GM21737 (cell line): ENCODE measurements at regions not wholly inside any gene's neighbourhood (a gene's known extent, or its start where the extent isn't known, plus 50 kb on each side); places are given as distances from the start of the nearest gene placed in this dataset.

ENCODE experiments used
- ATAC-seq: cut with Tn5 transposase; IDR thresholded peaks from one replicate; pipeline ENCODE4 v1.9.1; 2021; ENCODE audit warnings: mild to moderate bottlenecking, moderate library complexity; ENCODE audit not compliant: unreplicated experiment

DNA sequence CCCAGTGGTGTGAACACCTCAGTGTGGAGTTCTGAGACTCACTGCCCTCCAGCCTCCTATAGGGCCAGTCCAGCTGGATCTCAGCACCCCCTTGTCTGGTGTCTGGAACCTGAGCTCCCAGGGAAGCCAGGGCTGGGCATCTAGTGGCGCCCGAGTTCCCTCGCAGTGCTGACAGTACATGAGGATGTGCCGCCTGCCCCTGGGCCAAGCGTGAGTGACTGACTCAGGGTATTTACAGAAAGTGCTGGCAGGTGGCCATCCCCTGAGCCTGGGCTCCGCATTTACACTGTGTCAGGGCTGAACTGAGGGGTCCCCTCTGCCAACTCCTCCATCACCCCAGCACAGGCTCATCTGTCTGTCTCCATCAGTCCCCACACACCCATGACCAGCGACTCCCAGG lies 185.3 kb downstream of the BRD1 start:
- no peak for ATAC-seq

DNA sequence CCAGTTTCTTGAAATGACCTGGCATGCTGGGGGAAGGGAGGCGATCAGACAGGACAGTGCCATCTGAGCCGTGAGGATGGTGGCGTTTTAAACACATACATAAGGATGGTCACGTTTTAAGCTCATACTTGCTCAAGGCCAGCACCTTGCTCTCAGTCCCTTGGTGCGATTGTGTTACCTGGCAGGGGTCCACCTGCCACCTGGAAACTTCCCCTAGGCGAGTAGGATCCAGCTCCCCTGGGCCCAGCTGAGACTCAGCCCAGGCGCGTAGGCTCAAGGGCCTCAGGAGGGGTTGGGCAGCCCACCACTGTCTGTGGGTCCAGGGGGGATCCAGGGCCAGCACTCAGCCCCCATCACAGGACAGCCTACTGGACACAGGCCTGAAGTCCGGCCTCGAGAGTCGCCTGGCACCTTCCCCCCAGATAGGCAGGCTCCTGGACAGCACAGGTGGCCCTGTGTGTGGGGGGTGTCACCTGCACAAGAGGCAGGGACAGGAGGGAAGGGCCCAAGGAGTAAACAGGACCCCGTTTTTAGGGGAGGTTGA lies 185.8 kb downstream of the BRD1 start:
- ATAC-seq, result no peak

DNA sequence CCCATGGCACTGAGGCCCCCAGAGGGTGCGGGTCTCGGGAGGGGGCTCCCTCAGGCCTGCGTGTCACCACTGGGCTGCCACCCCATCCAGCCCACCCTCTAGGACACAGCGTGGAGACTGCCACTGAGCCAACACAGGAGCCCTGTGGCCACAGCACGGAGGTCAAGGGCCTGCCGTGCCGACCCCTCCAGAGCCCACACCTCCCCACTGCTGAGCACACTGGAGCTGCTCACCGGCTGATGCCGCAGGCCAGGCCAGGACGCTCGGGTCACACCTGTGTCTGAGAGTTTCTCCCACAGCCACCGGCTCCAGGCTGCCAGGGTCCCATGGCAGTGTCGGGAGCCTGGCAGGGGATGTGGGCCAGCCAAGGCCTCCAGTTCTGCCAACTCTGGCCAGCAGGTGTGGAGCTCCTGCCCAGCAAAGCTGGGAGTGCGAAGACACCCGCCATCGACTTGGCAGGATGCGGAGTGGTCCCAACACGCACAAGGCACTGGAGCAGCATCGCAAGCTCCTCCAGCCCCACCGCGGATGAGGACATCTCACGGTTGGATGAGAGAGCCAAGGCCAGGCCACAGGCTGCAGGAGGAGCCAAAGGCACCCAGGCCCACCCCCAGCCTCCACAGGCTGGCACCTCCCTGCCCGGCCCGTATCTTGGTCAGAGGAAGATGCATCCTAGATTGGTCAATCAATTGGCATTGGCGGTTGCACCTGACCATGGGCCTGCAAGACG lies 187.1 kb downstream of the BRD1 start:
- ATAC-seq, result no peak

DNA sequence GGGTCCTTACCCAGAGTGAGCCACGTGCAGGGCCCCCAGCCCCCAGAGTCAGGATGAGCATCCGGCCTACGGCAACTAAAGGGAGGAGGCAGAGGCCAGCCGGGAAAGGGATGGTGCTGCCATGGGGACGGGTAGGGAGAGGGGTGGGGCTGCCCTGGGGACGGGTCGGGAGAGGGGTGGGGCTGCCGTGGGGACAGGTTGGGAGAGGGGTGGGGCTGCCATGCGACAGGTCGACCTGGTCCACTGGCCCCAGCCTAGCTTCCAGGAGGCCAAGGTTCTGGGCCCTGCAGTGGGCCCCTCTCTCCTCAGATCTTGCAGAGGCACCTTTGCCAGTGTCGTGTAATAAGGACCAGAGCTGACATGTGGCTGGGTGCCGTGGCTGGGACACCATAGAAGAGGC lies 187.7 kb downstream of the BRD1 start:
- no peak for ATAC-seq

DNA sequence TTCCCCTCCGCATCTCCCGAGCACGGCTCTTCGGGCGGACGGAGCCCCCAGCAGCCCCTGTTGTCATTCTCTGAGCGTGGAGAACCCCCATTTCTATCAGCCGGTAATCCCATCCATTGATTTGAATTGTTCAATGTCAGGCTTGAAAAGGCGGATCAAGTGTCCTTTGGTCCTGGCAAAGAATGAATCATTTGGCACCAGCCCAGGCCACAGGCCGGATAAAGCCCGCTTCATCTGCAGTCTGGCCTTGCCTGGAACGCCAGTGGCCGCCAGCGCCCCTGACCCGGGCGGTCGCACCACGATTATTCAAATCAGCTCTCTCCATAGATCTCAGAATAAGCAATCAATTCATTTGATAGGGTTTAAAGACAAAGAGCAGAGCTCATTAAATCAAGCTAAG lies 188.9 kb downstream of the BRD1 start:
- no peak for ATAC-seq

DNA sequence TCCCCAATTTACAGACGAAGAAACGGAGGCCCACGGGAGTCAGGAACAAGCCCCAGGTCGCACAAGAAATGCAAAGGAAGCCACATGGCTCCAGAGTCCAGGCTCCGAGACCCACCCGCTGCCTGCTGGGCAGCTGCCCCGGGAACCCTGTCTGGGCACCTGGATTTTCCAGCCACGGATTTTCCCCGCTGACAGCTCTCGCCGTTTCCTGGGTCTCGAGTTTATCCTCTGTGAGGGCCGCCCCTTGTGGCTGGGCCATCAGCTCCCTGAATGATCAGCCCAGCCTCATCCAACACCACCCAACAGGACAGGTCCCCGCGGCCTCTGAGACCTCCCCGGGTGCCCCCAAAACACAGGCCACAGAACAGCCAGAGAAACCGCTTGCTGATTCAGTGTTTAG lies 189.7 kb downstream of the BRD1 start:
- ATAC-seq, result no peak

DNA sequence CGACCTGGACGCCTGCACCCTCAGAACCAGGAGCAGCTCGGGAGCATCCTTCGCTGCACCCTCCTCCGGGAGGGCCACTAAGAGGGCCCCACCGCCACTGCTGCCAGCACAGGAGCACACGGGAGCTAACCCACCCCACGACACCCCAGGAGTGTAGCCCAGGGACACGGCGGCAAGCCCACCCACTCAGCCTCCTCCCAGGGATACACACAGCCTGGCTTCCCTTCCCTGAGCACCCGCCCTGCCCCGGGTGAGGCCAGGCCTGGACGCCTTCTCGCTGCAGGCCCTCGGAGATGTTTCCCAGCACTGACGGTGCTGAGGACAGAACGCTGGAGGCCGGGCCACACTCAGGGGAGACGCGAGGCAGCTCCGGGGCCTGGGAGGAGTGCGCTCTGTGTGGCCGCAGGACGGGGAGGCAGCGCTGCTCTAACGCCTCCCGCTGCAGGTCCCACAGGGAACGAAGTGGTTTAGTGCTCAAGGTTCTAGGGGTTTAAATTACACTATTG lies 190.4 kb downstream of the BRD1 start:
- no peak for ATAC-seq

DNA sequence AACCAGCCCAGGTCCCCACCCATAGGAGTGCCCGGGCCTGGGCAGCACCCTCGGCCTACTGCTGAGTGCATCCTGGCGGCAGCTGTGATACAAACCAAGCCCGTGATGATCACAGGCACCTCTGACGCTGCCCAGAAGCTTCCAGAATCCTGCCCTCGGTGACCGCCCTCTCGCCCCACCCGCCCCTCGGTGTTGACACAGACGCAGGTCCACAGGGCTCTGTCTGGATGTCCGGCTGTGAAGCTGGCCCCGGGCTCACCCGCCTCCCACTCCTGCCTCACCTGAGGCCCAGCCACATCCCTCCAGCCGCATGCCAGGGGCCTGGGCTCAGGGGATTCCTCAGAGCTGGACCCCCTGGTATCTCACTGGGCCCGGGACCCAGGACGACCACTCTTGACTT lies 191.0 kb downstream of the BRD1 start:
- ATAC-seq, result no peak

DNA sequence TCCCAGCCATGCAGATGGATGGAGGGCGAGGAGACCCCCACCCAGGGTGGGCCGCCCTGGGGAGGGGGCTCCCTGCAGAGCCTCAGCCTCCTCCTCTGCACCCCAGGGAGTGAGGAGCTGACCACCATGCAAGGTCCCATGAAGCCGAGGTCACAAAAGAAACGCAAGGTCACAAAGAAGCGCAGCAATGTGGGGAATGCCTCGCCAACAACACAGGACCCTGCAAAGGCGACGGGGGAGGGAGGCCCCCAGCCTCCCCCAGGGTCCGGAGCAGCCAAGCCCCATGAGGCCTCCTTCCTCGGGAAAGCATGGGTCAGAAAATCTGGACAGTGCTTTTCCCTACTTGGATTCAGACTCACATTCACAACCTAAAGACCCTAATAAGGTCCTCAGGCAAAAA lies 191.5 kb downstream of the BRD1 start:
- ATAC-seq, result no peak

DNA sequence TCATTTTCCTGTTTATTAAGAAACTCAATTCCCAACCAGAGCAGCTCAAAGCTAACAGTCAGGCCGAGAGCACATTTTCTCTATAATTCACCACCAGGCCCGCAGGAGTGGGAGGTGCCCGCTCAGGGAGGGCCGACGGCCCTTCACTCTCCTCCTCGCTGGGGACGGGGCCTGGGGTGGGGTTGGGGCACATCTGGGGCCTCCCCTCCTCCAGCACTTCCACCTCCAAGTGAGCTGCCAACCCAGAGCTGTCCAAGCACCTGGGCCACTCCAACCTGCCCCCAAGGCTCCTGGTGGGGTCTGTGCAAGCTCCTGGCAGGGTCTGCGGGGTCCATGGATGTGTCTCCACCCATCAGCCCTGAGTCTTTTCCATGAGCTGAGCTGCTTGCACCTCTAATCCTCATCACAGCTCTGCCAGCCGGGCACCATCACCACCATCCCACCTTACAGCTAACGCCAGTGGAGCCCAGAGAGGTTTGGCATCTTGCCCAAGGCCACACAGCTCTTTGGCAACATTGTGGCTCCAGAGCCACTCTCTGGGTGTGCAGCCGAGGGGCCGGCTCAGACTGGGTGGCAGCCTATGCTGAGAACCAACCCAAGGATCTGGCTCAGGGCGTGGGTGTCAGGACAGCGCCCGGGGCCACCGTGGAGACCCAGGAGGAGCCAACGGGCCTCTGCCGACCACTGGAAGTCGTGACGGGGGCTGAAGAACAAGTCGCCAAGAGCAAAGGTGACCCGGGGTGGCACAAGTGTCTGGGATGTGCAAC lies 193.5 kb downstream of the BRD1 start:
- ATAC-seq, result no peak

DNA sequence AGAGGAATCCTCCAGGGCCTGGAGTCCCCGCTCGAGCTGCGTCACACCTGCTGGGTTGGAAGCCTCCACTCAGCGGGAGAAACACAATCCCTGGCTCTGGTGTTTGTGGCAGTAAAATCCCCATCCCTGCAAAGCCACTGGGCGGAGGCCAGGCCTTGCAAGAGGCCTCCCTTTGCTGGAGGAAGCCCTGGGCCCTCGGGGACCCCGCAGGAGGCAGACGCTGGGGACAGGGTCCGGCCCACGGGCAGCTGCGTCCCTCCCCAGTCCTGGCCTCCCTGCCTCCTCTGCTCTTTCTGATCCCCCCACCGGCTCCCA lies 194.7 kb downstream of the BRD1 start:
- ATAC-seq, result no peak

DNA sequence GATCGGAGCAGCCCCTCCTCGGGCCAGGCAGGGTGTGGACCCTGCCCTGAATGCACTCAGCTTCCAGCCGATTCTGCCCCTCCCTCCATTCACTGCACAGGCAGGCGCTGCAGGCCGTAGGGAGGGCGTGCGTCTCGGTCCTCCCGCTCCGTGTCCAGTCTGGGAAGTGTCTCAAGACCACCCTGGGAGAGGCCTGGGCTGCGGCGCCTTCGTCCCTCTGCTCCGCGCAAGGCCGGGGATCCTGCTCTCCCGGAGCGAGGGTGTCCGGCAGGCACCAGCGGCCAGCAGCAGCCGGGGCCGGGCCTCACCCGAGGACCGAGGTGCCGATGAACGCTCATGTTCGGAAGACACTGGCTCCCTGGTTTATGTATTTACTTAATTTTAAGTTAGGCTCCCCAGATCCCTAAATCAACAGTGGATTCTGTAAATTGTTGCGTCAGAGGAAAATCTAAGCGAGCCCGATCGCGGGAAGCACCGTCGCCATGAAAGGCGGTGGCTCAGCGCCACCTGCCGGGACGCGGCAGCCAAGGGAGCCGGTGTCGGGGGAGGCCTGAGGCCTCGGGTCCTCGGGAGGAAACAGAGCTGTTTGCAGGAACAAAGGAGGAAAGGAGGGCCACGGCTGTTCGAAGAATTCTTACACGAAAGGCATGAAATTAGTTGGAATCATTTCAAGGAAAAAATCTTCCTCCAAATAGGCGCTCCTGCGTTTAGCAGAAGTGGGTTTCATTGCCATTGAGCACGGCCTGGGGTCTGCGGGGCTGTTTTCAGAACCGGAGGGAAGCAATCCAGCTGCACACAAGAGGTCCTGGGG lies 195.3 kb downstream of the BRD1 start:
- no peak for ATAC-seq

DNA sequence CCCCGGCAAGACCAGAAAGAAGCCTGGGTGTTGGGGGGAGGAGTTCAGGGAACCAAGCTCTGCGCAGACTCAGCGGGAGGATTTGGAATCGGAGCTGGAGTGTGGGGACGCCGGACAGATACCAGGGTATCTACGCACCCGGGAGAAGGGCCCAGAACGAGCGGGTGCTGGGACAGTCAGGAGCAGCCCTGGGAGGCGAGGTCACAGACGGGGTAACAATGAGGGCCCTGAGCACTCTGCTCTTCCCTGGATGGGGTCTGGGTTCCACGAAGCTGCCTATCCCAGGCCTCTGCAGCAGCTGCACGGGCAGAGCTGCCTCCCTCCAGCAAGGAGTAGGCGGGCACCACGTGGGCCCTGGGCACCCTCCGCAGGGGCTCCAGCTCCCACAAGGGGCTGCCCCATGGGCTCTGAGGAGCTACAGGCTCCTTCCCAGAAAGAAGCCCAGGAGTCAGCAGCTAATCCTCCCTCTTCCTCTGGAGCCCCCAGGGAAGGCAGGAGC lies 197.2 kb downstream of the BRD1 start:
- ATAC-seq, result no peak

DNA sequence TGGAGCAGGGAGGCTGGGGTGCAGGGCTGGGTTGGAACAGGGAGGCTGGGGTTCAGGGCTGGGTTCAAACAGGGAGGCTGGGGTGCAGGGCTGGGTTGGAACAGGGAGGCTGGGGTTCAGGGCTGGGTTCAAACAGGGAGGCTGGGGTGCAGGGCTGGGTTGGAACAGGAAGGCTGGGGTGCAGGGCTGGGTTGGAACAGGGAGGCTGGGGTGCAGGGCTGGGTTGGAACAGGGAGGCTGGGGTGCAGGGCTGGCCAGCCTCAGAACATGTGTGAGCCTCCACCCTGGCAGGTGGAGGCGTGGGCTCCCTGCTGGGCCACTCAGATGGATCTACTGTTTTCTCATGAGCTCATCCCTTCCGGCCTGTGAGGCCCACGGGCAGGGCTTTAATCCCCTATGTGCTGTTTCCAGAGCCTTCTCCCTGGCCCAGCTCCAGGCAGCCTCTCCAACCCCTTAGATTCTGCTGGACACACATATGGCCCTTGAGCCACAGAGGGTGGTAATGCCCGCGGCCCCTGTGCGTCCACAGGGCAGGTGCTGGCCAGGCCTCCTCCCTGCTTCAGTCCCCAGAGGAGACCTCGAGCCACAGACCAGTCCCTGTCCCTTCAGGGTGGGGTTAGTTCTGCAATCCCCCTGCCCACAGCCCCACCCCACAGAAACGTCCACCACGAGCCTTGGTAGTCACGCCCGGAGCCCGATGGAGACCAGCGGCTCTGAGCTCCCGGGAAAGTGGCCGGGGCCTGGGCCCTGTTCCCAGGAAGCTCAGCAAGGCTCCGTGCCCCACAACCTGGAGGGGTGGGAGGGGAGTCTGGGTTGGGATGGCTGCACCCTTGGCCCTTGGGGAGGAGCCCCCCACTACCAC lies 197.9 kb downstream of the BRD1 start:
- no peak for ATAC-seq

DNA sequence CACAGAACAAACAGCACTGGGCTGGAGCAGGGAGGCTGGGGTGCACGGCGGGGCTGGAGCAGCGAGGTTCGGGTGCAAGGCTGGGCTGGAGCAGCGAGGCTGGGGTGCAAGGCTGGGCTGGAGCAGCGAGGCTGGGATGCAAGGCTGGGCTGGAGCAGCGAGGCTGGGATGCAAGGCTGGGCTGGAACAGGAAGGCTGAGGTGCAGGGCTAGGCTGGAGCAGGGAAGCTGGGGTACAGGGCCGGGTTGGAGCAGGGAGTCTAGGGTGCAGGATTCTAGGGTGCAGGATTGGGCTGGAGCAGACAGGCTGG lies 198.5 kb downstream of the BRD1 start:
- ATAC-seq, result no peak

DNA sequence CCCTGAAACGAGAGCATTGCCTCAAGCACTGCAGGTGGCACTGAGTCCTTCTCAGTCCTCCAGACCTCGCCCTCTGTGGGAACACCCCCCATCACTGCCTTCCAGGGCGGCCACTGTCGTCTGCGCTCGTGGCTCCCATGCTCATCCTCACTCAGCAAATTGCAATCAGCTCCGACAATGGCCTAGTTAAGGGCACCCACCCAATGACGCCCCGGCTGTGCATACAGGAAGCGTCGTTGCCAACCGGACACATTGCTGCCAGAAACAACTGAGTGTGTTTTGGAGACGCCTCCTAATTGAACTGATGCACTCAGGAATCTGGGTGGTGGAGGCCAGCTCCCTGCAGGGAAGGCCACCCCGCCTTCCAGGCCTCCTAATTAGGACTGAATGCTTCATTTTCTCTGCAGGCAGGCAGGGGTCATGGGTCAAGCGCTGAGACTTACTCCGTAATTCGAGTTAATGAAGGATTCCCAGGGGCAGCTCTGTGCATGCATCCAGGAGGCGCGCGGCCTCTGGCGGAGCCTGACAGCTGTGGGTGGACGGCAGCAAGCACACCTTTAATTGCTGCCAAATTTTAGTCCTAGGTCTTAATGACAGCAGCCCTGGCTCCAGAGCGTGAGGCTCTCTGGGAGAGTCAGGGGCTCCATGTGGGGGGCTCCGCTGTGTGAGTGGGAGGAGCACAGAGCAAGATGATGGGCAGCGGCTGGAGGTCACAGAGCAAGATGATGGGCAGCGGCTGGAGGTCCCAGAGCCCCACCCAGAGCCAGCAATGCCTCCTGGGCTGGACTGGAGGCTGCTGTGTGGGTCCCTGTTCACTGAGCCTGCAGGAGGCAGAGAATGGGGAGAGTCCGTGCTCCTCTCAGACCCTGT lies 199.0 kb downstream of the BRD1 start:
- ATAC-seq, result no peak

DNA sequence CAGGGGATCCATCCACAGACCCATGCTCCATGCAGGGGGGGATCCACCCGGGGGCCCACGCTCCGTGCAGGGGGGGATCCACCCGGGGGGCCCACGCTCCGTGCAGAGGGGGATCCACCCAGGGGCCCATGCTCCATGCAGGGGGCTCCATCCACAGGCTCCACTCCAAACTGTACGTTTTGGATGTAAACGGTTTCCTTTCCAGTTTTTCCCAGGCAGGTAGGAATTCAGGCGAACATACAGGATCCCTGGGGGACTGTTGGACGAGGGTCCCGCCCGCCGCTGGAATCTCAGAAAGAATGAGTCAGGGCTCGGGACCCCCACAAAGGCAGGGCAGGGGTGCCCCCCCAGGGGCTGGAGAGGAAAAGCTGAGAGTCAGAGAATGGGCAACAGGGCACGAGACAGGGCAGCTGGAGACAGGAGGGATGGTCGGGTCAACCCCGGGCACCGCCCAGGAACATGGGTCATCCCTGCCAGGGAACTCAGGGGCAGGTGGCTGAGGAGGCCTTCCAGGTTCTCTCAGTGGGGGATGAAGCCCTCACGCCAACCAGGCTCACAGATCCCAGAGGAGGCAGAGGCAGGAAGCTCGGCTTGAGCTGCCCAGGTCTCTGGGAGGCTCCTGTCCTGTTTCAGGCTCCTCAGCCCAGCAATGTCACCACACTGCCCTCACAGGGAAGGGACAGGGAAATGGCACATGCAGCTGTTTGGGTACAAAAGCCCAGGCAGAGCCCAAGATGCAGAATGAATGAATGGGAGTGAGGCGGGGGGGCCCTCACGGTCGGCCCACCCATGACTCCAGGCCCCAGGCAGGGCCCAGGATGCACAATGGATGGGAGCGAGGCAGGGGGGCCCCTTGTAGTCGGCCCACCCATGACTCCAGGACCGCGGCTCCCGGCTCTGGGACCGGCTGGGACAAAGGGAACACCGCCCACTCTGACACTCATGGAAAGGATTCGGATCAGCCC lies 200.2 kb downstream of the BRD1 start:
- no peak for ATAC-seq
